Lower leg skin (tissue), 3 donors: ENCODE measurements at regions not wholly inside any gene's neighbourhood (a gene's known extent, or its start where the extent isn't known, plus 50 kb on each side); places are given as distances from the start of the nearest gene placed in this dataset.

Source experiments
- POLR2A ChIP-seq, 2 donors: fragments of 450-650 bp; IDR thresholded peaks; one replicate each; pipeline ENCODE4 v1.6.1; 2016 to 2017; ENCODE audit warnings: antibody characterized with exemption in 2 of 2, mild to moderate bottlenecking in 1 of 2, moderate library complexity in 1 of 2
- TF ChIP-seq, protein P1 (sequence below), 3 donors: fragments of 450-650 bp; IDR thresholded peaks; one replicate each; pipeline ENCODE4 v1.5.1; 2016; ENCODE audit warnings: antibody characterized with exemption in 3 of 3, mild to moderate bottlenecking in 3 of 3, moderate library complexity in 2 of 3

DNA sequence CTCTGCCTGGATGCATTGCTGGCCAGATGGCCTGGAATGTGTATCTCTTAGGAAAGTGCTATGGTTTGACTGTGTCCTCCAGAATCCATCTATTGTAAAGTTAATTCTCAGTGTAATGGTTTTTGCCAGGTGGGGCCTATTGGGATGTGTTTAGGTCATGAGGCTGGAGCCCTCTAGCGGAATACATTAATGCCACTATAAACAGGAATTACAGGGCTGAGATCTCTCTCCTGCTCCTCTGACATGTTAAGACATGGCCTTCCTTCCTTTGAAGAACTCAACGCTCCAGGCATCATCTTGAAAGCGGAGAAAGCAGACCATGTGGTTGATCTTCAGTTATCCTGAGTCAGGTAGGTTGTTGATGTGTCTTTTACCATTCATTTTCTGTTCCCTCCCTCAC is 276.4 kb downstream of the RPIA start:
- TF ChIP-seq, protein P1, sequence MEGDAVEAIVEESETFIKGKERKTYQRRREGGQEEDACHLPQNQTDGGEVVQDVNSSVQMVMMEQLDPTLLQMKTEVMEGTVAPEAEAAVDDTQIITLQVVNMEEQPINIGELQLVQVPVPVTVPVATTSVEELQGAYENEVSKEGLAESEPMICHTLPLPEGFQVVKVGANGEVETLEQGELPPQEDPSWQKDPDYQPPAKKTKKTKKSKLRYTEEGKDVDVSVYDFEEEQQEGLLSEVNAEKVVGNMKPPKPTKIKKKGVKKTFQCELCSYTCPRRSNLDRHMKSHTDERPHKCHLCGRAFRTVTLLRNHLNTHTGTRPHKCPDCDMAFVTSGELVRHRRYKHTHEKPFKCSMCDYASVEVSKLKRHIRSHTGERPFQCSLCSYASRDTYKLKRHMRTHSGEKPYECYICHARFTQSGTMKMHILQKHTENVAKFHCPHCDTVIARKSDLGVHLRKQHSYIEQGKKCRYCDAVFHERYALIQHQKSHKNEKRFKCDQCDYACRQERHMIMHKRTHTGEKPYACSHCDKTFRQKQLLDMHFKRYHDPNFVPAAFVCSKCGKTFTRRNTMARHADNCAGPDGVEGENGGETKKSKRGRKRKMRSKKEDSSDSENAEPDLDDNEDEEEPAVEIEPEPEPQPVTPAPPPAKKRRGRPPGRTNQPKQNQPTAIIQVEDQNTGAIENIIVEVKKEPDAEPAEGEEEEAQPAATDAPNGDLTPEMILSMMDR (IDR thresholded peaks at IDR 0.05) = no peak
- TF ChIP-seq POLR2A (IDR thresholded peaks at IDR 0.05) = no peak
